Gastrocnemius medialis (tissue), 4 donors: ENCODE measurements at regions not wholly inside any gene's neighbourhood (a gene's known extent, or its start where the extent isn't known, plus 50 kb on each side); places are given as distances from the start of the nearest gene placed in this dataset.

Experiments
- POLR2A ChIP-seq, 2 donors: fragments of 450-650 bp; IDR thresholded peaks; one replicate each; pipeline ENCODE4 v1.6.1; 2017; ENCODE audit warnings: antibody characterized with exemption in 2 of 2, mild to moderate bottlenecking in 2 of 2, moderate library complexity in 2 of 2
- TF ChIP-seq, protein P1 (sequence below), 5 experiments: fragments of 450-650 bp in 3 of 5; fragments of 200-600 bp in 2 of 5; sonication (generic) in 2 of 5; IDR thresholded peaks in 4 of 5; conservative IDR thresholded peaks in 1 of 5; 1 replicate in 4 of 5; 2 replicates in 1 of 5; pipeline ENCODE4 v1.5.1; 2016 to 2019; ENCODE audit warnings: antibody characterized with exemption in 5 of 5, mild to moderate bottlenecking in 3 of 5, moderate library complexity in 3 of 5

DNA sequence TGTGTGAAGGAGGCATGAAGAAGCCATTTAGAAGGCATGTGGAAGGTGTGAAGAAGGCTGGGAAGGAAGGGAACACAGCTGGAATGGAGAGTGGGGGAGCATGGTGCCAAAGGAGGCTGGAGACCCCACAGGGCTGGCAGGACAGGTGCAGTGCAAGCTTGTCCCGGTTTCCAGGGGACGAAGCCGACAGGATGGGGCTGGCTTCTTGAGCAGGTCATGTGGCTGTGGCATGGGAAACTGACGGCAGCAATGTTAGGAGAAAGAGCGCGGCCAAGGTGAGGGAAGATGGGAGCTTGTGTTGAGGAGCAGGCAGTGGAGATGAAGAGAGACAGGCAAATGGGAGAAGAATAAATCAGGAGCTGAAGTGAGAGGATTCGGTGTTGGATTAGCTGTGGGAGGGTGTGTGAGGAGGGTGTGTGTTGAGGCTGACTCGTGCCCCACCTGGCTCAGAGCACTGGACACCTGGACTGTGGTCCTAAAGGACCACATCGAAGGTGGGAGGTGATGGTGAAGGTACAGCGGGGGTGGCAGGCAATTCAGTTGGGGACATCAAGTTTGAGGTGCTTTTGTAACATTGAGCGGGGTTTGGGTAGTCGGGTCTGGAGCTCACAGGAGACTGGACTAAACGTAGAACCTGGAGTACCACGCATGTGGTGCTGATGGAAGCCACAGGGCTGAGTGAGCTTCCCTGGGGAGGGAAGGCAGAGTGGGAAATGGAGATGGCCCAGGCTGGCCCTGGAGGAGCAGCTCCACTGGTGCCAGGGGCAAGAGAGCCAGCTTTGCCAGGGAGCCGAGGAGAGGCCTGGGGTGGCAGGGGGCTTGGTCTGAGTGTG is 165.6 kb upstream of the HDAC4 start:
- TF ChIP-seq, protein P1, sequence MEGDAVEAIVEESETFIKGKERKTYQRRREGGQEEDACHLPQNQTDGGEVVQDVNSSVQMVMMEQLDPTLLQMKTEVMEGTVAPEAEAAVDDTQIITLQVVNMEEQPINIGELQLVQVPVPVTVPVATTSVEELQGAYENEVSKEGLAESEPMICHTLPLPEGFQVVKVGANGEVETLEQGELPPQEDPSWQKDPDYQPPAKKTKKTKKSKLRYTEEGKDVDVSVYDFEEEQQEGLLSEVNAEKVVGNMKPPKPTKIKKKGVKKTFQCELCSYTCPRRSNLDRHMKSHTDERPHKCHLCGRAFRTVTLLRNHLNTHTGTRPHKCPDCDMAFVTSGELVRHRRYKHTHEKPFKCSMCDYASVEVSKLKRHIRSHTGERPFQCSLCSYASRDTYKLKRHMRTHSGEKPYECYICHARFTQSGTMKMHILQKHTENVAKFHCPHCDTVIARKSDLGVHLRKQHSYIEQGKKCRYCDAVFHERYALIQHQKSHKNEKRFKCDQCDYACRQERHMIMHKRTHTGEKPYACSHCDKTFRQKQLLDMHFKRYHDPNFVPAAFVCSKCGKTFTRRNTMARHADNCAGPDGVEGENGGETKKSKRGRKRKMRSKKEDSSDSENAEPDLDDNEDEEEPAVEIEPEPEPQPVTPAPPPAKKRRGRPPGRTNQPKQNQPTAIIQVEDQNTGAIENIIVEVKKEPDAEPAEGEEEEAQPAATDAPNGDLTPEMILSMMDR (IDR thresholded peaks at IDR 0.05 in 4 of 5, conservative IDR thresholded peaks at IDR 0.05 in 1 of 5): no peak
- TF ChIP-seq POLR2A (IDR thresholded peaks at IDR 0.05): no peak
